IMR-90 (cell line): ENCODE measurements at regions not wholly inside any gene's neighbourhood (a gene's known extent, or its start where the extent isn't known, plus 50 kb on each side); places are given as distances from the start of the nearest gene placed in this dataset.

ENCODE experiments used
- ATAC-seq: fragments of 200-7000 bp; cut with Tn5 transposase; 2 replicates; pipeline ENCODE4 v1.9.1; 2020; ENCODE audit warnings: low read depth, mild to moderate bottlenecking, moderate library complexity
- BruUV-seq: library from RNA; stranded (reverse); fragments of 400-500 nt; replicated peaks from 2 replicates; lab custom pipeline; 2021; lab: Mats Ljungman, UMichigan
- CTCF ChIA-PET: fragments of 300-600 bp; formaldehyde crosslinking; extraction: SDS; loops from one replicate; lab custom pipeline; 2021; ENCODE audit warnings: antibody characterized with exemption; lab: Yijun Ruan, JAX
- POLR2A ChIA-PET: fragments of 300-600 bp; sonication (Branson Sonifier 250); formaldehyde crosslinking; loops from one replicate; lab custom pipeline; 2022; ENCODE audit warnings: antibody characterized with exemption; ENCODE audit not compliant: unreplicated experiment; lab: Charles Lee
- DNase-seq: peaks from one replicate; pipeline ENCODE4 v3.0.0; 2013
- H2AFZ ChIP-seq: replicated peaks from 2 replicates; pipeline ENCODE3; 2013; ENCODE audit warnings: low read length, mild to moderate bottlenecking; ENCODE audit not compliant: poor library complexity
- H2AK5ac ChIP-seq: 2 replicates; pipeline ENCODE4 v1.6.1; 2013; ENCODE audit warnings: low read depth, low read length, inconsistent platforms
- H2AK9ac ChIP-seq: replicated peaks from 2 replicates; pipeline ENCODE3; 2013; ENCODE audit warnings: mild to moderate bottlenecking, low read depth, low read length, moderate library complexity; ENCODE audit not compliant: poor library complexity
- H2BK120ac ChIP-seq: 2 replicates; pipeline ENCODE4 v1.6.1; 2013; ENCODE audit warnings: low read depth, low read length, inconsistent platforms
- H2BK15ac ChIP-seq: 3 replicates; pipeline ENCODE4 v1.6.1; 2013; ENCODE audit warnings: low read depth, low read length, inconsistent platforms
- H2BK20ac ChIP-seq: 2 replicates; pipeline ENCODE4 v1.6.1; 2013; ENCODE audit warnings: low read depth, mild to moderate bottlenecking, inconsistent platforms, low read length, moderate library complexity
- H2BK5ac ChIP-seq: 2 replicates; pipeline ENCODE4 v1.6.1; 2013; ENCODE audit warnings: mild to moderate bottlenecking, low read depth, low read length, inconsistent platforms; ENCODE audit not compliant: poor library complexity, severe bottlenecking
- H3K14ac ChIP-seq: replicated peaks from 2 replicates; pipeline ENCODE4 v1.6.1; 2013; ENCODE audit warnings: low read depth, low read length, inconsistent platforms
- H3K18ac ChIP-seq: 2 replicates; pipeline ENCODE4 v1.6.1; 2013; ENCODE audit warnings: low read depth, low read length, control low read depth
- H3K23ac ChIP-seq: 2 replicates; pipeline ENCODE4 v1.6.1; 2013; ENCODE audit warnings: low read depth, low read length, inconsistent platforms
- H3K27ac ChIP-seq: 2 replicates; pipeline ENCODE4 v1.5.1; 2013; ENCODE audit warnings: mild to moderate bottlenecking, control low read depth, low read length; ENCODE audit not compliant: insufficient read depth
- H3K27me3 ChIP-seq: 2 replicates; pipeline ENCODE4 v1.6.1; 2013; ENCODE audit warnings: low read length; ENCODE audit not compliant: control insufficient read depth, insufficient read depth
- H3K36me3 ChIP-seq: 2 replicates; pipeline ENCODE4 v1.6.1; 2013; ENCODE audit warnings: low read length, mixed read lengths; ENCODE audit not compliant: control insufficient read depth, insufficient read depth
- H3K4ac ChIP-seq: 2 replicates; pipeline ENCODE4 v1.6.1; 2013; ENCODE audit warnings: low read depth, low read length, inconsistent platforms
- H3K4me1 ChIP-seq: 2 replicates; pipeline ENCODE4 v1.6.1; 2013; ENCODE audit warnings: low read length, mixed read lengths; ENCODE audit not compliant: control insufficient read depth, insufficient read depth
- H3K4me2 ChIP-seq: 2 replicates; pipeline ENCODE4 v1.6.1; 2013; ENCODE audit warnings: low read depth, mild to moderate bottlenecking, control low read depth, low read length, moderate library complexity
- H3K4me3 ChIP-seq: 2 replicates; pipeline ENCODE4 v1.5.1; 2013; ENCODE audit warnings: low read depth, mild to moderate bottlenecking, control low read depth, low read length, moderate library complexity; ENCODE audit not compliant: insufficient read depth
- H3K56ac ChIP-seq: 2 replicates; pipeline ENCODE4 v1.6.1; 2013; ENCODE audit warnings: low read length, inconsistent platforms; ENCODE audit not compliant: insufficient read depth; ENCODE audit errors: extremely low read depth
- H3K79me1 ChIP-seq, 2 experiments: 2 replicates each; pipeline ENCODE4 v1.6.1; 2013; ENCODE audit warnings: low read length in 2 of 2, inconsistent platforms in 1 of 2, low read depth in 1 of 2
- H3K9ac ChIP-seq: 2 replicates; pipeline ENCODE4 v1.6.1; 2013; ENCODE audit warnings: low read depth, low read length, control low read depth
- H3K9me1 ChIP-seq: 2 replicates; pipeline ENCODE4 v1.6.1; 2013; ENCODE audit warnings: low read length, inconsistent platforms; ENCODE audit not compliant: insufficient read depth
- H3K9me3 ChIP-seq: 2 replicates; pipeline ENCODE4 v1.6.1; 2013; ENCODE audit warnings: low read length; ENCODE audit not compliant: control insufficient read depth, insufficient read depth
- H4K20me1 ChIP-seq: 2 replicates; pipeline ENCODE4 v1.6.1; 2013; ENCODE audit warnings: low read length, inconsistent platforms; ENCODE audit not compliant: insufficient read depth
- H4K5ac ChIP-seq: 2 replicates; pipeline ENCODE4 v1.6.1; 2013; ENCODE audit warnings: mild to moderate bottlenecking, low read depth, low read length, control low read depth
- H4K8ac ChIP-seq, 2 experiments: 2 replicates each; pipeline ENCODE4 v1.6.1; 2013; ENCODE audit warnings: low read depth in 2 of 2, low read length in 2 of 2, control low read depth in 1 of 2, inconsistent platforms in 1 of 2
- H4K91ac ChIP-seq: 2 replicates; pipeline ENCODE4 v1.6.1; 2013; ENCODE audit warnings: low read depth, low read length, inconsistent platforms; ENCODE audit not compliant: insufficient read depth
- BHLHE40 ChIP-seq: fragments of 150-350 bp; IDR thresholded peaks from 2 replicates; pipeline ENCODE4 v1.6.1; 2016; ENCODE audit warnings: mild to moderate bottlenecking, low read depth, low read length
- CEBPB ChIP-seq: IDR thresholded peaks from 2 replicates; pipeline ENCODE4 v1.6.1; 2012; ENCODE audit warnings: low read depth, low read length, improper control_type of control experiment
- CHD1 ChIP-seq: IDR thresholded peaks from 2 replicates; pipeline ENCODE4 v1.6.1; 2012; ENCODE audit warnings: low read depth, low read length, improper control_type of control experiment
- CTCF ChIP-seq: conservative IDR thresholded peaks from 2 replicates; pipeline ENCODE4 v1.5.1; 2012; ENCODE audit warnings: mild to moderate bottlenecking, low read depth, low read length, improper control_type of control experiment
- FOS ChIP-seq: fragments of 150-350 bp; IDR thresholded peaks from 2 replicates; pipeline ENCODE4 v1.6.1; 2016; ENCODE audit warnings: low read depth, low read length
- MAFK ChIP-seq: IDR thresholded peaks from 2 replicates; pipeline ENCODE4 v1.6.1; 2012; ENCODE audit warnings: low read depth, low read length, improper control_type of control experiment
- MAZ ChIP-seq: IDR thresholded peaks from 2 replicates; pipeline ENCODE4 v1.6.1; 2012; ENCODE audit warnings: low read depth, mild to moderate bottlenecking, low read length, improper control_type of control experiment, moderate library complexity, borderline replicate concordance
- MXI1 ChIP-seq: IDR thresholded peaks from 2 replicates; pipeline ENCODE4 v1.6.1; 2012; ENCODE audit warnings: low read depth, mild to moderate bottlenecking, low read length, moderate library complexity, borderline replicate concordance
- NFE2L2 ChIP-seq: fragments of 150-350 bp; IDR thresholded peaks from 2 replicates; pipeline ENCODE4 v1.6.1; 2016; ENCODE audit warnings: low read depth, mild to moderate bottlenecking, low read length
- RFX5 ChIP-seq: IDR thresholded peaks from 2 replicates; pipeline ENCODE4 v1.8.0; 2012; ENCODE audit warnings: low read depth, mild to moderate bottlenecking, low read length, moderate library complexity
- SMC3 ChIP-seq: fragments of 150-350 bp; IDR thresholded peaks from 2 replicates; pipeline ENCODE4 v1.6.1; 2016; ENCODE audit warnings: low read depth, mild to moderate bottlenecking, antibody characterized with exemption, low read length, moderate library complexity
- WGBS, 2 experiments: methylation state at CpG; one replicate each; pipeline versions ENCODE4 v1.1.5 to v1.1.7; 2013; ENCODE audit warnings: missing lambda C conversion rate in 2 of 2; ENCODE audit not compliant: insufficient read length in 1 of 2; ENCODE audit errors: extremely low coverage in 2 of 2; 5-methylcytosine and 5-hydroxymethylcytosine counted together
- dilution Hi-C: fragments of 300-500 bp; cut with HindIII; formaldehyde crosslinking; loops from one replicate; pipeline ENCODE4 v1.14.3; 2018; ENCODE audit warnings: low sequenced_read_pairs; ENCODE audit not compliant: unreplicated experiment
- in situ Hi-C: fragments of 300-500 bp; cut with MboI; formaldehyde crosslinking; loops from 3 replicates; pipeline ENCODE4 v1.14.3; 2019; ENCODE audit warnings: low sequenced_read_pairs, inconsistent platforms, mixed read lengths
- intact Hi-C: fragments of 100-400 bp; cut with micrococcal nuclease; formaldehyde crosslinking; loops from 2 replicates; pipeline ENCODE4 v1.10.0; 2022
- TF ChIP-seq, protein P1 (sequence below): fragments of 150-350 bp; IDR thresholded peaks from 2 replicates; pipeline ENCODE4 v1.6.1; 2016; ENCODE audit warnings: low read depth, mild to moderate bottlenecking, low read length, moderate library complexity, borderline replicate concordance

- TF ChIP-seq RFX5 (no peak), MAZ (no peak), MAFK (no peak), BHLHE40 (no peak), FOS (no peak), CHD1 (no peak), NFE2L2 (no peak), SMC3 (no peak), MXI1 (no peak), CEBPB (no peak), CTCF (no peak)
- TF ChIP-seq, protein P1, sequence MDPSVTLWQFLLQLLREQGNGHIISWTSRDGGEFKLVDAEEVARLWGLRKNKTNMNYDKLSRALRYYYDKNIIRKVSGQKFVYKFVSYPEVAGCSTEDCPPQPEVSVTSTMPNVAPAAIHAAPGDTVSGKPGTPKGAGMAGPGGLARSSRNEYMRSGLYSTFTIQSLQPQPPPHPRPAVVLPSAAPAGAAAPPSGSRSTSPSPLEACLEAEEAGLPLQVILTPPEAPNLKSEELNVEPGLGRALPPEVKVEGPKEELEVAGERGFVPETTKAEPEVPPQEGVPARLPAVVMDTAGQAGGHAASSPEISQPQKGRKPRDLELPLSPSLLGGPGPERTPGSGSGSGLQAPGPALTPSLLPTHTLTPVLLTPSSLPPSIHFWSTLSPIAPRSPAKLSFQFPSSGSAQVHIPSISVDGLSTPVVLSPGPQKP, result no peak
- Histone ChIP-seq H4K20me1 (no peaks in the 10 kb centered on the region), H4K91ac (no peak overlapping the region), H2BK5ac (no peak overlapping the region), H2AK9ac (no peak overlapping the region), H3K4me2 (no peak overlapping the region), H3K79me1 (no peaks in the 10 kb centered on the region), H3K14ac (no peak overlapping the region), H2AK5ac (no peak overlapping the region), H3K27me3 (no peaks in the 10 kb centered on the region), H3K27ac (no peak overlapping the region), H3K56ac (no peak overlapping the region), H2BK20ac (no peak overlapping the region), H2AFZ (no peak overlapping the region), H3K9me1 (no peaks in the 10 kb centered on the region), H3K18ac (no peak overlapping the region), H4K8ac (no peak overlapping the region), H3K9me3 (no peaks in the 10 kb centered on the region), H3K23ac (no peak overlapping the region), H2BK120ac (no peak overlapping the region), H3K4me1 (no peaks in the 10 kb centered on the region), H4K5ac (no peak overlapping the region), H3K36me3 (no peaks in the 10 kb centered on the region), H3K4me3 (no peak overlapping the region), H3K9ac (no peak overlapping the region), H3K4ac (no peak overlapping the region), H2BK15ac (no peak overlapping the region)
- ATAC-seq (no peak), DNase-seq (no peak)
- intact Hi-C loops (no loop called here), dilution Hi-C loops (no loop called here), in situ Hi-C loops (no loop called here)
- CTCF ChIA-PET, result no interaction called here
- no CpG with 5 or more reads among the region's 1 CpG for WGBS, 2 experiments
- BruUV-seq, result no TSS peak
- POLR2A ChIA-PET, result no interaction called here
Measured at GRCh38 chr3:153856932-153857331, 264.3 kb upstream of the ARHGEF26 start.
